Prostate gland (tissue), 2 donors: ENCODE measurements at regions not wholly inside any gene's neighbourhood (a gene's known extent, or its start where the extent isn't known, plus 50 kb on each side); places are given as distances from the start of the nearest gene placed in this dataset.

ENCODE experiments used
- DNase-seq: peaks from one replicate; pipeline ENCODE4 v3.0.0-alpha.2; 2019; ENCODE audit warnings: low spot score
- H3K27ac ChIP-seq, 2 donors: fragments of 200-600 bp; sonication (generic); 2 replicates each; pipeline ENCODE4 v1.5.1; 2017 to 2019
- H3K27me3 ChIP-seq: fragments of 200-600 bp; sonication (generic); replicated peaks from 2 replicates; pipeline ENCODE4 v1.5.1; 2019; ENCODE audit not compliant: insufficient read depth
- H3K36me3 ChIP-seq, 2 donors: fragments of 200-600 bp; sonication (generic); 1 replicate in 1 of 2; 2 replicates in 1 of 2; pipeline versions ENCODE4 v1.5.1 to v1.8.1; 2017 to 2019
- H3K4me1 ChIP-seq: fragments of 200-600 bp; sonication (generic); replicated peaks from 2 replicates; pipeline ENCODE4 v1.5.1; 2019
- H3K4me3 ChIP-seq, 2 donors: fragments of 200-600 bp; sonication (generic); 2 replicates each; pipeline ENCODE4 v1.5.1; 2017 to 2019
- H3K9me3 ChIP-seq: fragments of 200-600 bp; sonication (generic); 2 replicates; pipeline ENCODE4 v1.5.1; 2017
- POLR2A ChIP-seq: fragments of 450-650 bp; IDR thresholded peaks from one replicate; pipeline ENCODE4 v1.6.1; 2016; ENCODE audit warnings: antibody characterized with exemption, mild to moderate bottlenecking
- POLR2AphosphoS5 ChIP-seq: sonication (generic); formaldehyde crosslinking; IDR thresholded peaks from one replicate; pipeline ENCODE4 v1.6.1; 2017; ENCODE audit warnings: antibody characterized with exemption
- WGBS: methylation state at CpG from one replicate; pipeline ENCODE4 v1.1.5; 2018; 5-methylcytosine and 5-hydroxymethylcytosine counted together
- intact Hi-C: fragments of 100-400 bp; cut with DNase I; formaldehyde crosslinking; loops from one replicate; pipeline ENCODE4 v1.14.2; 2022
- TF ChIP-seq, protein P1 (sequence below), 4 experiments: fragments of 200-600 bp in 2 of 4; fragments of 450-650 bp in 2 of 4; sonication (generic) in 2 of 4; IDR thresholded peaks; 1 replicate in 3 of 4; 2 replicates in 1 of 4; pipeline ENCODE4 v1.5.1; 2016 to 2019; ENCODE audit warnings: antibody characterized with exemption in 4 of 4, mild to moderate bottlenecking in 2 of 4, moderate library complexity in 2 of 4

DNA sequence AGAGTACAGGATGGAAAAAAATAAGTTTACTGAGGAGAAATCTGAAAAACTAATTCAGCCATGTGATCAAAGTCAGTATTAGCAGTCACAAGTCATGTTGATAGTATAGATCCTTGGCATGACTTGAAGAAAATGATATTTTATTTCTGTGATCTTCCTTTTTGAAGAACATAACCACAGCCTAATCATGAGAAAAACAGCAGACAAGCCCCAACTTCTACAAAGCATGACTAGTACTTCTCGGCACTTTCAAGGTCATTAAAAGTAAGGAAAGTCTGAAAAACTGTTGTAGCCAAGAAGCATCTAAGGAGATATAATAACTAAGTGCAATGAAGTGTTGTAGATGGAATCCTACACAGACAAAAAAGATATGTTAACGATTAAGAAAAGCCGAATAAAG is 264.1 kb upstream of the FOXG1 start:
- intact Hi-C loops: no loop called here
- WGBS: 86% methylated on average over 3 of the region's 3 CpGs
- Histone ChIP-seq H3K36me3 (no peaks in the 10 kb centered on the region), H3K27ac (no peak overlapping the region), H3K4me1 (no peaks in the 10 kb centered on the region), H3K4me3 (no peak overlapping the region), H3K9me3 (no peaks in the 10 kb centered on the region), H3K27me3 (no peaks in the 10 kb centered on the region)
- TF ChIP-seq, protein P1, sequence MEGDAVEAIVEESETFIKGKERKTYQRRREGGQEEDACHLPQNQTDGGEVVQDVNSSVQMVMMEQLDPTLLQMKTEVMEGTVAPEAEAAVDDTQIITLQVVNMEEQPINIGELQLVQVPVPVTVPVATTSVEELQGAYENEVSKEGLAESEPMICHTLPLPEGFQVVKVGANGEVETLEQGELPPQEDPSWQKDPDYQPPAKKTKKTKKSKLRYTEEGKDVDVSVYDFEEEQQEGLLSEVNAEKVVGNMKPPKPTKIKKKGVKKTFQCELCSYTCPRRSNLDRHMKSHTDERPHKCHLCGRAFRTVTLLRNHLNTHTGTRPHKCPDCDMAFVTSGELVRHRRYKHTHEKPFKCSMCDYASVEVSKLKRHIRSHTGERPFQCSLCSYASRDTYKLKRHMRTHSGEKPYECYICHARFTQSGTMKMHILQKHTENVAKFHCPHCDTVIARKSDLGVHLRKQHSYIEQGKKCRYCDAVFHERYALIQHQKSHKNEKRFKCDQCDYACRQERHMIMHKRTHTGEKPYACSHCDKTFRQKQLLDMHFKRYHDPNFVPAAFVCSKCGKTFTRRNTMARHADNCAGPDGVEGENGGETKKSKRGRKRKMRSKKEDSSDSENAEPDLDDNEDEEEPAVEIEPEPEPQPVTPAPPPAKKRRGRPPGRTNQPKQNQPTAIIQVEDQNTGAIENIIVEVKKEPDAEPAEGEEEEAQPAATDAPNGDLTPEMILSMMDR (IDR thresholded peaks at IDR 0.05): no peak
- TF ChIP-seq POLR2A (no peak), POLR2AphosphoS5 (no peak)
- no peak for DNase-seq

DNA sequence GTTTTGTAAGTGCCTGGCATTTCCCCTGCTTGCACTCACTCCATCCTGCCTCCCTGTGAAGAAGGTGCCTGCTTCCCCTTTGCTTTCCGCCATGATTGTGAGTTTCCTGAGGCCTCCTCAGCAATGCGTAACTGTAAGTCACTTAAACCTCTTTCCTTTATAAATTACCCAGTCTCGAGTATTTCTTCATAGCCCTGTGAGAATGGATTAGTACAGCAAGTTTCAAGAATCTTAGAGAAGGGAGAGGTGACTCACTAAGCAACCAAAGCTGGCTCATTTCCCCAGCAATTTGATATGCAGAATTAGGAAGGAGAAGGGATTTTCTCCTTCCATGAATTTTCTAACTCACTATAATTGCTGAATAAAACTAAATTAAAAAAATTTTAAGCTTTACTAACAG is 251.0 kb upstream of the FOXG1 start:
- TF ChIP-seq POLR2AphosphoS5: no peak
- TF ChIP-seq, protein P1 (IDR thresholded peaks at IDR 0.05): no peak
- no peak for TF ChIP-seq POLR2A
- Histone ChIP-seq H3K36me3 (no peaks in the 10 kb centered on the region), H3K4me3 (no peak overlapping the region), H3K4me1 (no peaks in the 10 kb centered on the region), H3K27ac (no peak overlapping the region), H3K9me3 (no peaks in the 10 kb centered on the region), H3K27me3 (no peaks in the 10 kb centered on the region)
- intact Hi-C loops: no loop called here
- WGBS: 76% methylated on average over 3 of the region's 3 CpGs
- no peak for DNase-seq

DNA sequence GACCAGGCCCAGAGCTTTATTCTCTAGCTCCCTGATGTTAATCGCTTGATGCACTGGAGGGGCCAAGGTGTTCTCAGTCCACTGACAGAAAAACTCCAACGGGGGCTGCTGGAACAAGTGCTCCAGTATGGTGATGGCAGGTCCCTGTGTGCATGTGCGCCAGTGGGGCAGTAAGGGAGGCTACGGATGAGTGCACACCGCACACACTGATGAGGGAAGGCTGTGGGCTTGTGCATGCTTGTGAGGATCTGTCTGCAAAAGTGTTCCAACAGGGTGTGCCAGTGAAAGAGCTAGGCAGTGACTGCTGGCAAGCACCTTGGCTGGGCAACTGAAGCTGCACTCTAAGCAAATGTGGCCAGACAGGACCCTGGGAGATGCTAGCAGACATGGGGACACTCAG is 229.7 kb upstream of the FOXG1 start:
- WGBS: 90% methylated on average over 5 of the region's 5 CpGs
- Histone ChIP-seq H3K4me1 (no peaks in the 10 kb centered on the region), H3K27ac (no peak overlapping the region), H3K36me3 (no peaks in the 10 kb centered on the region), H3K9me3 (no peaks in the 10 kb centered on the region), H3K27me3 (no peaks in the 10 kb centered on the region), H3K4me3 (no peak overlapping the region)
- TF ChIP-seq, protein P1 (IDR thresholded peaks at IDR 0.05): no peak
- TF ChIP-seq POLR2AphosphoS5 (no peak), POLR2A (no peak)
- intact Hi-C loops: no loop called here
- DNase-seq: no peak

DNA sequence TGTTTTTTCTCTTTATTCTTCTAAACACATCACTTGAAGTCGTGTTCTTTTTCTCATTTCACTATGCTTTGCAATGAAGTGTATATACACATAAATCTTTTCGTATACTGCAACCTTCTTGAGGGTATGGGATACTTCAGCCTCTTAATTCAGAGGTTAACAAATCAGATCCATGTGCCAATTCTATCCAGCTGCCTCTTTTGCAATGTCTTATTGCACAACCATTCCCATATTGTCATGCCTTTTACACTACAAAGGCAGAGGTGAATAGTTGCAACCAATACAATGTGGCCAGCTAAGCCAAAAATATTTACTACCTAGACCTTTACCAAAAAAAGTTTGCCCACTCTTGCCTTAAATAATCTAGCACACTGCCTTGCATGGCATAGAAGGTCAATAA is 224.5 kb upstream of the FOXG1 start:
- 71% methylated on average over 2 of the region's 2 CpGs for WGBS

DNA sequence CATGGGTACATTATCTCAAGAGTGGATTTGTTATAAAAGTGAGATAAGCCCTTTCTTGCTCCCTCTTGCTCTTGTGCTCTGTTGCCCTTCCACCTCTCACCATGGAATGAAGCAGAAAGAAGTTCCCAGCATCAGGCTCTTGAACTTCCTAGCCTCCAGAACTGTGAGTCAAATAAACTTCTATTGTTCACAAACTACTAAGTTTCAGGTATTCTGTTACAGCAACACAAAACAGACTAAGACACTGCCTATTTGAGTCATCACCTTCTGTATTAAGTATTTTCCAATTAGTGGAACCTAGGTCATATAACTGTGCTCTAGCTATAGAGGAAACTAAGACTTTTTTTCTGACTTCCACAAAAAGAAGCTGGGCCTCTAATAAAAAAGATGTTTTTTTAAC is 201.2 kb upstream of the FOXG1 start:
- no peak for DNase-seq

More for the DNA sequence above, 224.5 kb upstream of the FOXG1 start:
- Histone ChIP-seq H3K4me1 (no peaks in the 10 kb centered on the region), H3K27me3 (no peaks in the 10 kb centered on the region), H3K4me3 (no peak overlapping the region), H3K36me3 (no peaks in the 10 kb centered on the region), H3K27ac (no peak overlapping the region), H3K9me3 (no peaks in the 10 kb centered on the region)
- no peak for DNase-seq
- TF ChIP-seq POLR2AphosphoS5 (no peak), POLR2A (no peak)
- TF ChIP-seq, protein P1 (IDR thresholded peaks at IDR 0.05): no peak
- intact Hi-C loops: no loop called here

More for the DNA sequence above, 201.2 kb upstream of the FOXG1 start:
- no peaks in the 10 kb centered on the region for H3K4me1 ChIP-seq
- H3K27me3 ChIP-seq: no peaks in the 10 kb centered on the region
- no peaks in the 10 kb centered on the region for H3K9me3 ChIP-seq
- intact Hi-C loops: no loop called here
- H3K4me3 ChIP-seq: no peak overlapping the region
- H3K36me3 ChIP-seq: no peaks in the 10 kb centered on the region
- TF ChIP-seq, protein P1 (IDR thresholded peaks at IDR 0.05): no peak
- no peak for TF ChIP-seq POLR2A
- TF ChIP-seq POLR2AphosphoS5: no peak
- H3K27ac ChIP-seq: no peak overlapping the region
